HG03442 (cell line): ENCODE measurements at regions not wholly inside any gene's neighbourhood (a gene's known extent, or its start where the extent isn't known, plus 50 kb on each side); places are given as distances from the start of the nearest gene placed in this dataset.
"Not testable (repeated sequence)": the region's sequence is repeated elsewhere in the genome, so short reads cannot be mapped to it uniquely, and the experiment has no call there.

Experiments
- ATAC-seq: cut with Tn5 transposase; IDR thresholded peaks from one replicate; pipeline ENCODE4 v1.9.1; 2021; ENCODE audit warnings: mild to moderate bottlenecking, moderate library complexity; ENCODE audit not compliant: unreplicated experiment

DNA sequence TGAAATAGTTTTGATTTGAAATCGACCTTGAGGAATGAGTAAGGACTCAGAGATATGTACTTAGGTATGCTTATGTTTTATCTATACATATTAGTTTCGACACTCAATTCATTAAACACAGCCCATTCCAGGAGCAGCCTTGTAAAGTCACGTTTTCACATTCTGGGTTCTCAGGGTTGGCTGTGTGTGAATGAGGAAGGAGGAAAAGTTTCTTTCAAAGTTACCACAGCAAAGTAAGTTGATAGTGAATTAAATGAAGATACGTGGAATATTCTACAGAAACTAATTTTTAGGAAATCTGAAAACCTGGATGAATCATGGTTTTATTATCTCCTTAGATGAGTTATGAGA is 133.5 kb downstream of the C3orf38 start:
- no peak for ATAC-seq

- ATAC-seq: no peak
These were observed 141.7 kb downstream of the C3orf38 start for GRCh38 chr3:88291486-88291885.

DNA sequence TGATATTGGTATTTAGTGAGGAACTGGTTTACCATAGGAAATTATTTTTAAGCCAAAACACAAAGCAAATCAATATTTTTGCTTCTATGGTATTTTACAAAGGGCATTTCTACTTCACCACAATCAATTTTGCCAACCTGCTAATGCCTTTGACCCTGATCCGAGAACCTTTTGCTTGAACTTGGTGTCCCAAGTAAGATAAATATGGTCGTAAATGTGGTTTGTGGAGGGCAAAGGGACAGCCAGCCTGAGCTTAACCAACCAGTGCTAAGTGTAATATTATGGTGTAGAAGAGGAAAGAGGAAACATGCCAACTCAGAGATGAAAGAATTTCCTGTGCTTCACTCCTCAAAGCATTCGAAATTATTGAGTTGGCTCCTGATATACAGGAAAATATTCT is 148.4 kb downstream of the C3orf38 start:
- no peak for ATAC-seq

DNA sequence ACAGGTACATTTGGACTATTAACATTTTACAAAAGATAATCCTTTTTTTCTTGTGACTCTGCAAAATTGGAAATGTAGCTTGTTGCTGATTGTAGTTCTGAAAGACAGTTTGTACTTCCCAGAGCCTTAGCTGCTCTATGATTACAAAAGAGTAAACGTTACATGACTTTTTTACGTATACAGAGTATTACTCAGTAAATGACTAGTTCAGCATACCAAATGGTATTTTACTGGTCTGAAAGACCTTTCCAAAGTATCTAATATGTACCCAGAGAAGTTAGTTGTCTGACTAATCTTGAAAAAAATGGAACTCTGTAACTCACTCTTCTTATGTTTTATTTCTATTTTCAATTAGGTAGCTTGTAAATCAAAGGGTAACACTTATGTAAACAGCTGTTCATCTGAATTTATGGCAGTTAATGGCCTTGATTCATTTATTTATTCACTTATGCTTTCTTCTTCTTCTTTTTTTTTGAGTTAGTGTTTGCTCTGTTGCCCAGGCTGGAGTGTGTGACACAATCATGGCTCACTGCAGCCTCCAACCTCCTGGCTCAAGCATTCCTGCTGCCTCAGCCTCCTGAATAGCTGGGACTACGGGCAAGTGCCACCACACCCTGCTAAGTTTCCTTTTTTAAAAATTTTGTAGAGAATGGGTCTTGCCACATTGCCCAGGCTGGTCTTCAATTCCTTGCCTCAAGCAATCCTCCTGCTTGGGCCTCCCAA is 151.7 kb downstream of the C3orf38 start:
- ATAC-seq: no peak

GRCh38 chr3:88301996-88302393 is 152.2 kb downstream of the C3orf38 start:
- no peak for ATAC-seq

DNA sequence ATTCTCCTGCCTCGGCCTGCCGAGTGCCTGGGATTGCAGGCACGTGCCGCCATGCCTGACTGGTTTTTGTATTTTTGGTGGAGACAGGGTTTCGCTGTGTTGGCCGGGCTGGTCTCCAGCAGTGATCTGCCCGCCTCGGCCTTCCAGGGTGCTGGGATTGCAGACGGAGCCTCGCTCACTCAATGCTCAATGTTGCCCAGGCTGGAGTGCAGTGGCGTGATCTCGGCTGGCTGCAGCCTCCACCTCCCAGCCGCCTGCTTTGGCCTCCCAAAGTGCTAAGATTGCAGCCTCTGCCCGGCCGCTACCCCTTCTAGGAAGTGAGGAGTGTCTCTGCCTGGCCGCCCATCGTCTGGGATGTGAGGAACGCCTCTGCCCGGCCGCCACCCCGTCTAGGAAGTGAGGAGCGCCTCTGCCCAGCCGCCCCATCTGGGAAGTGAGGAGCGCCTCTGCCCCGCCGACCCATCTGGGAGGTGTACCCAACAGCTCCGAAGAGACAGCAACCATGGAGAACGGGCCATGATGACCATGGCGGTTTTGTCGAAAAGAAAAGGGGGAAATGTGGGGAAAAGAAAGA is 153.7 kb downstream of the C3orf38 start:
- ATAC-seq: not testable (repeated sequence)

GRCh38 chr3:88307666-88308065 is 157.9 kb downstream of the C3orf38 start:
- ATAC-seq: no peak

DNA sequence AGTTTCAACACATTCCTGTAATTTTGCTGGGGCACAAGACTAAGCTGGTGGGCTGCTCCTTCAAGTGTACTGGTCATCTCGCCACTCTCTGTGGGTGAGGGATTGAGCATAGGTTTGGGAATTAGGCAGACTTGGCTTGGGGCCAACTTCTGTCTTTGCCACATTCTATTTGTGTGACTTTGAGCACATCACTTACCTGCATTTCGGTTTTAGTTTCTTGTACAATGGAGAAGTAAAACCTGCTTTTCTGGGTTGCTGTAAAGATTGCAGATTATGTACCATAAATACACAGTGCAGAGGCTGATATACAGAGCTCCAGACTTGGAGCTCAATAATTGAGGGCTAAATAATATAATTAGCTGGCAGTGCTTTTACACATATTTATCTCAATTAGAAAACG is 162.1 kb downstream of the C3orf38 start:
- no peak for ATAC-seq

- no peak for ATAC-seq
These were observed 162.5 kb downstream of the C3orf38 start for GRCh38 chr3:88312256-88312655.

GRCh38 chr3:88318067-88318466 is 168.3 kb downstream of the C3orf38 start:
- ATAC-seq: no peak

GRCh38 chr3:88321363-88322050 is 171.7 kb downstream of the C3orf38 start:
- ATAC-seq: no peak

DNA sequence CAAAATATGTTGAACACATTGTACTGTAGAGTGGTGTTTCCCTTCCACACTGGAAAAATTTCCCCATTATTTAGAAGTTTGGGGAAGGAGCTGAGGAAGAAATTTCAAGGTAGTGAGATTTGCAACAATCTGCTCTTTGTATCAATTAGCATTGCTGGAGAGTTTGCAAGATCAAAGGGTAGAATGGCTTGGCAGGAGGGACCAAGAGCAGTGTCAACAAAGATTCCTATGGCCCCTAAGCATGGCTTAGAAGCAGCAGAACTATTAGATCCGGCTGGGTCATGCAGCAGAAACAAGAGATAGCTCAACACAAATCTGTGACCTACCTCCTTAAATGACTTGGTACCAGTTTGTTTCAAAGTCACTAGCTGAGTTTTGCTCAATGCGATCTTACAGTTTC is 175.0 kb downstream of the C3orf38 start:
- no peak for ATAC-seq

DNA sequence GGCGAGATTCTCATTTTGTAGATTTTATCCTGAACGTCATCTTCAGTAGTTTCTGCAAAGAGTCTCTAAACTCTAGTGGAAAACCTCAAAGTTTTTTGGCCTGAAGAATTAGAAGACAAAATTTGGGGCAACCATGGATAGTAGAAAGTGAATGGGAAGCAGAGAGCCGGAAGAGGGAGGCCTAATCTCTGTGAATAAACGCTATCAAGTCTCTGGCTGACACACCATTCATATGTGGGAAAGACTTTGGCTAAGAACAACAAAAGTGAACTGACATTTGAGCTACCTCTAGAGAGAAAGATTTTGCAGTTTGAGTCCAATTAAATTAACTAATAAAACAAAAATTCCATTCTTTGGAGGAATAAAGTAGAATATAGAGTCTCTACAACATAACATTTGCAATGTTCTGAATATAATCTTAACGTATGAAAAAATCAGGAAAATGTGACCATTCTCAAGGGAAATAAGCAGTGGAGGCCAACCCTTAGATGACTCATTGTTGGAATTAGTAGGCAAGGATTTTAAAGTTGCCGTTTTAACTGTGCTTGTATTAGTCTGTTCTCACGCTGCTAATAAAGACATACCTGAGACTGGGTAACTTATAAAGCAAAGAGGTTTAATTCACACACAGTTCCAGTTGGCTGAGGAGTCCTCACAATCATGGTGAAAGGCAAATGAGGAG is 184.6 kb downstream of the C3orf38 start:
- ATAC-seq: no peak

DNA sequence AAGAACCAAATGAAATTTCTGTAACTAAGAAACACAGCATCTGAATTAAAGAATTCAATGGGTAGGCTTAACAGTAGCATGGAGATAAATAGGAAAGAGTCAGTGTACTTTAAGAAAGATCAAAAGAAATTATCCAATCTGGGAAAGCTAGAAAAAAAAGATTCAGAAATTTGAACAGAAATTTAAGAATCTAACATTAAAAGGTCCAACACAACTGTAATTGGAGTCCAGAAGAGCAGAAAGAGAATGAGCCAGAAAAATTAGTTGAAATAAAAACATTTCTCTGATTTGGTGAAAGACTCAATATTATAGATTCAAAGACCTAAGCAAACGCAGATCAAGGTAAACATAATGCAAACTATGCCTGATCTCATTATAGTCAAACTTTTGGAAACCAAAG is 187.1 kb downstream of the C3orf38 start:
- no peak for ATAC-seq

- no peak for ATAC-seq
These were observed 193.5 kb downstream of the C3orf38 start for GRCh38 chr3:88343264-88343663.

DNA sequence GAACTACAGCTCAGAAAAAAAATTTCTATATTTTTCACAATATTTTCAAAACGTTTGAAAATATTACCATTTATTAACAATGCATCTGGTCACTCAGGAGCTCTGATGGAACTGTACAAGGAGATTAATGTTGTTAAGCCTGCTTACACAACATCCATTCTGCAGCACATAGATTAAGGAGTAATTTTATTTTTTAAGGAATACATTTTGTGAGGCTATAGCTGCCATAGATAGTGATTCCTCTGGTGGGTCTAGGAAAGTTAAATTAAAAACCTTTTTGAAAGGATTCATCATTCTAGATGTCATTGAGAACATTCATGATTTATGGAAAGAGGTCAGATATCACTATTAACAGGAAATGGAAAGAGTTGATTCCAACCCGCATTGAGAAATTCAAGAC is 196.9 kb downstream of the C3orf38 start:
- no peak for ATAC-seq

DNA sequence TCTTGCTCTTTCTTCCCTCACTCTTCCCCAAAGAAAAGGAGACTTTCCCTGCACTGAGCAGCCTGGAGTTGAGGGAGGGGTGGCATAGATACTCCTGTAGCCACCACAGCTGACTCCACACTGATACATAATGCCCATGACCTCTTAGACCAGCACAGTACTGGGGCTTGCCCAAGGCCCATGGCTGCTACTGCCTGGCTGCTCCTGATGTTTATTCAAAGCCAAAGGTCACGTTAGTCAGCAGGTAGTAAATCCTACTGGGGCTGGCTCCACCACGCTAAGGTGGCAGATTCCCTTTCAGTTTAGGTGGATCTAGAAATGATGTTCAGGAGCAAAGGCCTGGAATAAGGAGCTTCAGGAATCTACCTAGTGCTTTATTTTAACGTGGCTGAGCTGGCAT is 212.7 kb downstream of the C3orf38 start:
- ATAC-seq: no peak

GRCh38 chr3:88364926-88365325 is 215.2 kb downstream of the C3orf38 start:
- no peak for ATAC-seq

GRCh38 chr3:88369337-88369736 is 219.6 kb downstream of the C3orf38 start:
- no peak for ATAC-seq

DNA sequence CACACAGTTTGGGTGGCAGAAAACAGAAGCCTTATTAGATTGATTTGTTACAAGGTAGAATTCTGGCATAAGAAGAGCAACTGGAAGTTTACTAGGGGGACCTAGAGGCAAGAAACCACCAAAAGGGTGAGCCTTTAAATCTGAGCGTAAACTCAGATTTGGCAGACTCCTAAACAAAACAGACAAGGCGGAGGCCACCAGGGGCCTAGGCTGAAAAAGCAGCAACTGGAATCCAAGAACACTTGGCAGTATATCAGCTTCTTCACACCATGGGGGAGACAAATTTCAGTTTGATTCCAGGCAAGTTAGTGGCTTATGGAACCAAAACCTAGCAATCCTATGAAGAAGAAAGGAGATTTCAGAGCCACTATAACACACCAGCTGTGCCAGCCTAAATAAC is 220.0 kb downstream of the C3orf38 start:
- ATAC-seq: no peak

DNA sequence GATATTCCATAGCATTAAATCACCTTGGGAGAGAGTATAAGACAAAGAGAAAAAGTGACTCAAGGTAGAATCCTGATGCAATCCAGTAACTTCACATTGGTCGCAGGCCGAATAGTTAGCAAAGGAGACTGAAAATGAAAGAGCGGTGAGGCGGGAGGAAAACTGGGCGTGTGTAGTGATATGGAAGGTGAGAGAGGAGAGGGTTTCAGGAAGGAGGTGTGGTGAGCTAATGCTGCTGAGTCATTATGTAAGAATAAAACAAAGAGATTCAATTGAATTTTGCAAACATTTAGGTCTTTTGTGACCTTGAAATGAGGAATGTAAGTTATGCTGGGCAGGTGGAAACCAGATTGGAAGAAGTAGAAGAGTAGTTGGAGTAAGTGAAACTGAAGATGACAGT is 235.3 kb downstream of the C3orf38 start:
- ATAC-seq: no peak

- ATAC-seq: no peak
These were observed 248.8 kb downstream of the C3orf38 start for GRCh38 chr3:88398581-88398980.
